Thoracic aorta (tissue), 2 donors: ENCODE measurements at regions not wholly inside any gene's neighbourhood (a gene's known extent, or its start where the extent isn't known, plus 50 kb on each side); places are given as distances from the start of the nearest gene placed in this dataset.

Source experiments
- ATAC-seq: fragments of 150-250 bp; one replicate; pipeline ENCODE4 v1.8.0; 2017; ENCODE audit warnings: low read depth; ENCODE audit not compliant: insufficient number of reproducible peaks, low FRiP score
- DNase-seq: peaks from one replicate; pipeline ENCODE4 v3.0.0-alpha.2; 2020; ENCODE audit warnings: low spot score
- H3K27ac ChIP-seq, 2 donors: fragments of 200-600 bp; sonication (generic); 1 replicate in 1 of 2; 2 replicates in 1 of 2; pipeline ENCODE4 v1.5.1; 2016; ENCODE audit warnings: mild to moderate bottlenecking in 2 of 2, moderate library complexity in 2 of 2
- H3K27me3 ChIP-seq: fragments of 200-600 bp; sonication (generic); replicated peaks from 2 replicates; pipeline ENCODE4 v1.6.0; 2016; ENCODE audit warnings: mild to moderate bottlenecking; ENCODE audit not compliant: insufficient read depth
- H3K36me3 ChIP-seq: fragments of 200-600 bp; sonication (generic); one replicate; pipeline ENCODE4 v1.5.1; 2016
- H3K4me1 ChIP-seq, 2 donors: fragments of 200-600 bp; sonication (generic); 1 replicate in 1 of 2; 2 replicates in 1 of 2; pipeline versions ENCODE4 v1.5.1 to v1.6.0; 2016; ENCODE audit warnings: low read depth in 2 of 2, mild to moderate bottlenecking in 1 of 2; ENCODE audit not compliant: control insufficient read depth in 1 of 2
- H3K4me3 ChIP-seq: fragments of 200-600 bp; sonication (generic); 2 replicates; pipeline ENCODE4 v1.5.1; 2016; ENCODE audit warnings: mild to moderate bottlenecking
- H3K9me3 ChIP-seq: fragments of 200-600 bp; sonication (generic); 2 replicates; pipeline ENCODE4 v1.5.1; 2016
- CTCF ChIP-seq: fragments of 200-600 bp; sonication (generic); IDR thresholded peaks from one replicate; pipeline ENCODE4 v1.5.1; 2019; ENCODE audit warnings: antibody characterized with exemption

DNA sequence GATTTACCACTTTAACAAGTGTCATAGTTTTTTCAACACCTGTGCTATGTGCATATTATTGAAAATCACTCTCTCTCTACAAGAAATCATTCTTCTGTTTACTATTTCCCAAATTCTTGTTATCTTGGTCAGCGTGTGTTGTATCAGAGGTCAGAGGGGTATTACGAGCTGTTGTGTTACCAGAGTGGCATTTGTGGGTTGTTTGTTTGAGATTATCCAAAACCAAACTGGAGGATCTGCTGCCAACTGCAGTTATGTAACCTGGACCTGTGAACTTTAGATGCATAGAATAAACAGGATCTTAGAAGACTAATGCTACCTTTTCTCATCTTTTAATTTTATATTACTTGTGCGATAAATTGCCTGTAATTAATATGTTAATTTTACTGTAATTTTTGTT, 1751.4 kb upstream of the SPRY2 start:
- no peak for TF ChIP-seq CTCF
- no peak for ATAC-seq
- no peak for DNase-seq
- Histone ChIP-seq H3K27me3 (no peaks in the 10 kb centered on the region), H3K4me3 (no peak overlapping the region), H3K27ac (no peak overlapping the region), H3K4me1 (no peaks in the 10 kb centered on the region), H3K9me3 (no peaks in the 10 kb centered on the region), H3K36me3 (no peaks in the 10 kb centered on the region)

- Histone ChIP-seq H3K9me3 (no peaks in the 10 kb centered on the region), H3K27ac (no peak overlapping the region), H3K27me3 (no peaks in the 10 kb centered on the region), H3K36me3 (no peaks in the 10 kb centered on the region), H3K4me3 (no peak overlapping the region), H3K4me1 (no peaks in the 10 kb centered on the region)
- no peak for DNase-seq
- TF ChIP-seq CTCF = no peak
- ATAC-seq = no peak
Observed at GRCh38 chr13:82088781-82089180, 1747.9 kb upstream of the SPRY2 start.

DNA sequence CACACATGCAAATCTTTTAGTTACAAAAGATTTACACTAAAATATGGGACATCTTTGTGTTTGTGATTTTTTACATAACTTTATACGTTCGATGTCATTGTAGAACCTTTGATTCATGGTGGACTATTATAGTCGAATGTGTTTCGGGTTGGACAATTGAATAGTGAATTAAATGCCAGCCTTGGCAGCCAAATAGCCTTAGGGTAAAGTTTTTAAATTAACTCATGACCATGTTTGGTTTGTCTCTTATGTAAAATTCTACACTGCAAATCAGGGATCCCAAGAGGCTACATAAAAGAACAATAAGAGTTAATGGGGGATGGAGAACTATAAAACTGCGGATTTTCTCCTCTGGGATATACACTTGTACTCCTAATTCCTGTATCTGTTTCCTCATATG, 1735.6 kb upstream of the SPRY2 start:
- no peak overlapping the region for H3K4me3 ChIP-seq
- TF ChIP-seq CTCF = no peak

DNA sequence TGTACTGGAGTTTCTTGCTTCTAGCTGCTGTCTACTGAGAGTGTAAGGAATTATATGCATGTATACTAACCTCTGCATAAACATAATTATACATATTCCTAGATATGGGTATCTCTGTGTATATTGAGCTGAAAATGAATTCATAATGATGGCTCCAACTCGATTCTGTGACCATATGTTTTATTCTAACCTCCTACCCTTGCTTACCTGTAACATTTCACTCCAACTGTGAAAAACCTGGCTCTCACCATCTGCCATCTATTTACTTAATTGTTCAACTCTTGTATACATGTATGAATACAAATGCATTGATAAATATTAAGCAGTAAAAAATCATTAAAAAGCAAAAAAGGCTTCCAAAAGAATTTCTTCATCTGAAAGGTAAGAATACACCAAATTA, 1729.5 kb upstream of the SPRY2 start:
- Histone ChIP-seq H3K9me3 (no peaks in the 10 kb centered on the region), H3K4me3 (no peak overlapping the region), H3K27me3 (no peaks in the 10 kb centered on the region), H3K36me3 (no peaks in the 10 kb centered on the region), H3K4me1 (no peaks in the 10 kb centered on the region), H3K27ac (no peak overlapping the region)
- DNase-seq (no peak), ATAC-seq (no peak)
- TF ChIP-seq CTCF = no peak

More for the DNA sequence above, 1735.6 kb upstream of the SPRY2 start:
- Histone ChIP-seq H3K27ac (no peak overlapping the region), H3K4me1 (no peaks in the 10 kb centered on the region), H3K9me3 (no peaks in the 10 kb centered on the region), H3K36me3 (no peaks in the 10 kb centered on the region), H3K27me3 (no peaks in the 10 kb centered on the region)
- ATAC-seq (no peak), DNase-seq (no peak)

- DNase-seq = no peak
- ATAC-seq = no peak
- H3K9me3 ChIP-seq = no peaks in the 10 kb centered on the region
- no peaks in the 10 kb centered on the region for H3K36me3 ChIP-seq
- no peaks in the 10 kb centered on the region for H3K27me3 ChIP-seq
- H3K4me1 ChIP-seq = no peaks in the 10 kb centered on the region
- no peak overlapping the region for H3K27ac ChIP-seq
- TF ChIP-seq CTCF = no peak
- H3K4me3 ChIP-seq = no peak overlapping the region
Observed at GRCh38 chr13:82062772-82063171, 1721.8 kb upstream of the SPRY2 start.
